ENCODE measurements at regions not wholly inside any gene's neighbourhood (a gene's known extent, or its start where the extent isn't known, plus 50 kb on each side); places are given as distances from the start of the nearest gene placed in this dataset.

GRCh38 chr17:81345228-81346089 lies 49.8 kb upstream of the BAHCC1 start:
- DNase-seq, result peak; percentile 86 to 89

Measured in NCI-H2081 (cell line).